NT2/D1 (cell line): ENCODE measurements at regions not wholly inside any gene's neighbourhood (a gene's known extent, or its start where the extent isn't known, plus 50 kb on each side); places are given as distances from the start of the nearest gene placed in this dataset.

Source experiments
- SUZ12 ChIP-seq: IDR thresholded peaks from 2 replicates; pipeline ENCODE4 v1.6.1; 2011; ENCODE audit not compliant: insufficient read length, insufficient read depth; ENCODE audit errors: extremely low read depth
- YY1 ChIP-seq: IDR thresholded peaks from 2 replicates; pipeline ENCODE4 v1.6.1; 2011; ENCODE audit not compliant: insufficient read length, insufficient read depth
- ZNF274 ChIP-seq: IDR thresholded peaks from 2 replicates; pipeline ENCODE4 v1.6.1; 2011; ENCODE audit warnings: mild to moderate bottlenecking, low read depth, low read length

DNA sequence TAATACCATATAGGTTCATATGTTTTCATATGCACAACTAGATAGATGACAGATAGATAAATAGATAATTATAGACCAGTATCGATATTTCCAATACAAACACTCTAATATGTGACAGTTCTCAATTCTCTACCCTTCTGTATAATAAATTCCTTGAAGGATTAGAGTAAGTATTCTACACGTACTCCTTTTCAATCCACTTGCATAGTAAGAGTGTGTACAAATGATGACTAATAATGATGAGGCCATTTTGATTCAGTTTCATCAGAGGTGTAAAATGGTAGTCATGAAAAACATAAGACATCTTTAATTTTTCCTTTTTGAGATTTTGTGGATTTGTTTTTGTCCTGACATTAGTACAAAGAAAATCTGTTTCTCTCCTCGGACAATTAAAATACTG, 188.3 kb upstream of the WSB1 start:
- TF ChIP-seq YY1, result no peak
- TF ChIP-seq SUZ12, result no peak
- no peak for TF ChIP-seq ZNF274
